Gastrocnemius medialis (tissue), 4 donors: ENCODE measurements at regions not wholly inside any gene's neighbourhood (a gene's known extent, or its start where the extent isn't known, plus 50 kb on each side); places are given as distances from the start of the nearest gene placed in this dataset.

ENCODE experiments used
- ATAC-seq, 2 donors: fragments of 150-250 bp; one replicate each; pipeline ENCODE4 v1.9.1; 2016
- DNase-seq, 2 donors: peaks; one replicate each; pipeline ENCODE4 v3.0.0-alpha.2; 2019
- H3K27ac ChIP-seq, 4 donors: fragments of 200-600 bp; sonication (generic); 1 replicate in 1 of 4; 2 replicates in 3 of 4; pipeline ENCODE4 v1.5.1; 2016 to 2018; ENCODE audit warnings: mild to moderate bottlenecking in 2 of 4, moderate library complexity in 1 of 4
- H3K27me3 ChIP-seq, 3 donors: fragments of 200-600 bp; sonication (generic) in 2 of 3; 1 replicate in 1 of 3; 2 replicates in 2 of 3; pipeline versions ENCODE4 v1.5.1 to v1.6.0; 2016 to 2019; ENCODE audit warnings: mild to moderate bottlenecking in 1 of 3, moderate library complexity in 1 of 3
- H3K36me3 ChIP-seq, 2 donors: fragments of 200-600 bp; sonication (generic) in 1 of 2; one replicate each; pipeline ENCODE4 v1.5.1; 2017 to 2018
- H3K4me1 ChIP-seq, 2 donors: fragments of 200-600 bp; sonication (generic) in 1 of 2; one replicate each; pipeline ENCODE4 v1.5.1; 2016 to 2017; ENCODE audit warnings: mild to moderate bottlenecking in 2 of 2
- H3K4me3 ChIP-seq, 4 donors: fragments of 200-600 bp; sonication (generic) in 3 of 4; 1 replicate in 1 of 4; 2 replicates in 3 of 4; pipeline ENCODE4 v1.5.1; 2016 to 2019; ENCODE audit warnings: mild to moderate bottlenecking in 2 of 4
- H3K9me3 ChIP-seq, 3 donors: fragments of 200-600 bp; sonication (generic) in 2 of 3; 1 replicate in 1 of 3; 2 replicates in 2 of 3; pipeline ENCODE4 v1.5.1; 2016 to 2019
- POLR2A ChIP-seq, 2 donors: fragments of 450-650 bp; IDR thresholded peaks; one replicate each; pipeline ENCODE4 v1.6.1; 2017; ENCODE audit warnings: antibody characterized with exemption in 2 of 2, mild to moderate bottlenecking in 2 of 2, moderate library complexity in 2 of 2
- in situ Hi-C, 4 donors: fragments of 200-750 bp; cut with MboI; loops; one replicate each; pipeline versions ENCODE4 v1.15.0 to v1.8.0; 2017; ENCODE audit warnings: low sequenced_read_pairs in 4 of 4
- intact Hi-C: fragments of 100-400 bp; cut with DNase I; formaldehyde crosslinking; loops from one replicate; pipeline ENCODE4 v1.15.1; 2023; ENCODE audit warnings: low total_unique reads
- TF ChIP-seq, protein P1 (sequence below), 5 experiments: fragments of 450-650 bp in 3 of 5; fragments of 200-600 bp in 2 of 5; sonication (generic) in 2 of 5; IDR thresholded peaks in 4 of 5; conservative IDR thresholded peaks in 1 of 5; 1 replicate in 4 of 5; 2 replicates in 1 of 5; pipeline ENCODE4 v1.5.1; 2016 to 2019; ENCODE audit warnings: antibody characterized with exemption in 5 of 5, mild to moderate bottlenecking in 3 of 5, moderate library complexity in 3 of 5

- intact Hi-C loops, result no loop called here
Observed at GRCh38 chr18:51425475-51425874, 228.0 kb upstream of the MEX3C start.

GRCh38 chr18:51425889-51426288, 228.4 kb upstream of the MEX3C start:
- H3K36me3 ChIP-seq, result no peaks in the 10 kb centered on the region
- no peak for DNase-seq
- no peak for ATAC-seq
- no peak overlapping the region for H3K4me3 ChIP-seq
- H3K27ac ChIP-seq, result no peak overlapping the region
- no peak for TF ChIP-seq POLR2A (IDR thresholded peaks at IDR 0.05)
- TF ChIP-seq, protein P1, sequence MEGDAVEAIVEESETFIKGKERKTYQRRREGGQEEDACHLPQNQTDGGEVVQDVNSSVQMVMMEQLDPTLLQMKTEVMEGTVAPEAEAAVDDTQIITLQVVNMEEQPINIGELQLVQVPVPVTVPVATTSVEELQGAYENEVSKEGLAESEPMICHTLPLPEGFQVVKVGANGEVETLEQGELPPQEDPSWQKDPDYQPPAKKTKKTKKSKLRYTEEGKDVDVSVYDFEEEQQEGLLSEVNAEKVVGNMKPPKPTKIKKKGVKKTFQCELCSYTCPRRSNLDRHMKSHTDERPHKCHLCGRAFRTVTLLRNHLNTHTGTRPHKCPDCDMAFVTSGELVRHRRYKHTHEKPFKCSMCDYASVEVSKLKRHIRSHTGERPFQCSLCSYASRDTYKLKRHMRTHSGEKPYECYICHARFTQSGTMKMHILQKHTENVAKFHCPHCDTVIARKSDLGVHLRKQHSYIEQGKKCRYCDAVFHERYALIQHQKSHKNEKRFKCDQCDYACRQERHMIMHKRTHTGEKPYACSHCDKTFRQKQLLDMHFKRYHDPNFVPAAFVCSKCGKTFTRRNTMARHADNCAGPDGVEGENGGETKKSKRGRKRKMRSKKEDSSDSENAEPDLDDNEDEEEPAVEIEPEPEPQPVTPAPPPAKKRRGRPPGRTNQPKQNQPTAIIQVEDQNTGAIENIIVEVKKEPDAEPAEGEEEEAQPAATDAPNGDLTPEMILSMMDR (IDR thresholded peaks at IDR 0.05 in 4 of 5, conservative IDR thresholded peaks at IDR 0.05 in 1 of 5), result no peak
- no peaks in the 10 kb centered on the region for H3K27me3 ChIP-seq
- H3K4me1 ChIP-seq, result no peaks in the 10 kb centered on the region
- in situ Hi-C loops (no loop called here), intact Hi-C loops (no loop called here)
- H3K9me3 ChIP-seq, result no peaks in the 10 kb centered on the region

More at GRCh38 chr18:51425475-51425874, 228.0 kb upstream of the MEX3C start:
- Histone ChIP-seq H3K27me3 (no peaks in the 10 kb centered on the region), H3K36me3 (no peaks in the 10 kb centered on the region), H3K4me3 (no peak overlapping the region), H3K27ac (no peak overlapping the region), H3K9me3 (no peaks in the 10 kb centered on the region), H3K4me1 (no peaks in the 10 kb centered on the region)
- no peak for DNase-seq
- TF ChIP-seq POLR2A (IDR thresholded peaks at IDR 0.05), result no peak
- TF ChIP-seq, protein P1 (IDR thresholded peaks at IDR 0.05 in 4 of 5, conservative IDR thresholded peaks at IDR 0.05 in 1 of 5), result no peak
- in situ Hi-C loops, result no loop called here
- no peak for ATAC-seq

DNA sequence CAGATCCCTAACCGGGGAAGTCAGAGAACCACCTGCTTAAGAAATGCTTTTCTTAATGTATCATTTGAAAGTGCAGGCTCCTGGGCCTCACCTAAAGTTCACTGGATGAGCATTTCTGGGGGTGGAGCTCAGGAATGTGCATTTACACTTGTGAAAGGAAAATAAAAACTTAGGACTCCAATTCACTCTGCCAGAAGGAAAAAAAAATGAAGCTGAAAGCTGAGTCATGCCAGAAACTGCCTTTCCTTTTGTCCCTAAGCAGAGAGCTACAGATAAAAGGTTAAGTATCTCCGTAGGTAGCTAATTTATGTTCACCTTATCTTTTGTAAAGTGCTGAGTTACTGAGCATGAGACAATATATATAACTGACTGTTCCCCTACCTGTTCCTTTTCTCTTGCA, 229.5 kb upstream of the MEX3C start:
- intact Hi-C loops (no loop called here), in situ Hi-C loops (no loop called here)
- no peaks in the 10 kb centered on the region for H3K4me1 ChIP-seq
- no peak overlapping the region for H3K27ac ChIP-seq
- no peaks in the 10 kb centered on the region for H3K36me3 ChIP-seq
- no peak for DNase-seq
- no peak for TF ChIP-seq POLR2A (IDR thresholded peaks at IDR 0.05)
- TF ChIP-seq, protein P1 (IDR thresholded peaks at IDR 0.05 in 4 of 5, conservative IDR thresholded peaks at IDR 0.05 in 1 of 5), result no peak
- no peak for ATAC-seq
- no peaks in the 10 kb centered on the region for H3K27me3 ChIP-seq
- no peaks in the 10 kb centered on the region for H3K9me3 ChIP-seq
- H3K4me3 ChIP-seq, result no peak overlapping the region

DNA sequence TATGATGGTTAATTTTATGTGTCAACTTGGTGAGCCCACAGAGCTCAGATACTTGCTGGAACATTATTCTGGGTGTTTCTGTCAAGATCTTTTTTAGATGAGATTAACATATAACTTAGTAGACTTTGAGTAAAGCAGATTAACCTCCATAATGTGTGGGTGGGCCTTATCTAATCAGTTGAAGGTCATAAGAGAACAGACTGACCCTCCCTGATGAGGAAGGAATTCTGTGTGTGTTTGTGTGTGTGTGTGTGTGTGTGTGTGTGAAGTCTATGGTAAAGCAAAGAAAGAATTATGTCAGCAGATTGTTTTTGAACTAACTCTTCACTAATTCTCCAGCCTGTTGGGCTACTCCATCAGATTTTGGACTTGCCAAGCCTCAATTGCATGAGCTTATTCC, 232.2 kb upstream of the MEX3C start:
- Histone ChIP-seq H3K27me3 (no peaks in the 10 kb centered on the region), H3K9me3 (no peaks in the 10 kb centered on the region), H3K4me3 (no peak overlapping the region), H3K36me3 (no peaks in the 10 kb centered on the region), H3K4me1 (no peaks in the 10 kb centered on the region), H3K27ac (no peak overlapping the region)
- DNase-seq (no peak), ATAC-seq (no peak)
- TF ChIP-seq POLR2A (IDR thresholded peaks at IDR 0.05), result no peak
- TF ChIP-seq, protein P1 (IDR thresholded peaks at IDR 0.05 in 4 of 5, conservative IDR thresholded peaks at IDR 0.05 in 1 of 5), result no peak
- in situ Hi-C loops, result no loop called here
- intact Hi-C loops, result no loop called here

GRCh38 chr18:51430538-51430937, 233.1 kb upstream of the MEX3C start:
- H3K4me1 ChIP-seq, result no peaks in the 10 kb centered on the region
- intact Hi-C loops, result no loop called here

More at GRCh38 chr18:51430538-51430937, 233.1 kb upstream of the MEX3C start:
- H3K4me3 ChIP-seq, result no peak overlapping the region
- in situ Hi-C loops, result no loop called here
- H3K36me3 ChIP-seq, result no peaks in the 10 kb centered on the region
- no peaks in the 10 kb centered on the region for H3K9me3 ChIP-seq
- TF ChIP-seq, protein P1 (IDR thresholded peaks at IDR 0.05 in 4 of 5, conservative IDR thresholded peaks at IDR 0.05 in 1 of 5), result no peak
- TF ChIP-seq POLR2A (IDR thresholded peaks at IDR 0.05), result no peak
- H3K27ac ChIP-seq, result no peak overlapping the region
- H3K27me3 ChIP-seq, result no peaks in the 10 kb centered on the region
- ATAC-seq (no peak), DNase-seq (no peak)
